NT2/D1 (cell line): ENCODE measurements at regions not wholly inside any gene's neighbourhood (a gene's known extent, or its start where the extent isn't known, plus 50 kb on each side); places are given as distances from the start of the nearest gene placed in this dataset.
A peak's percentile ranks its signal among the peaks of the same experiment; 100 is the strongest.
"Not testable (repeated sequence)": the region's sequence is repeated elsewhere in the genome, so short reads cannot be mapped to it uniquely, and the experiment has no call there.

Source experiments
- DNase-seq: peaks from one replicate; pipeline ENCODE4 v3.0.0-alpha.2; 2011; ENCODE audit warnings: low read depth, low spot score
- H3K27me3 ChIP-seq: 2 replicates; pipeline ENCODE4 v1.6.0; 2011; ENCODE audit warnings: mild to moderate bottlenecking; ENCODE audit not compliant: insufficient read length, insufficient read depth
- H3K36me3 ChIP-seq: 2 replicates; pipeline ENCODE4 v1.6.1; 2011; ENCODE audit warnings: mild to moderate bottlenecking, low read length, mixed read lengths; ENCODE audit not compliant: insufficient read depth, insufficient read length
- H3K4me1 ChIP-seq: 2 replicates; pipeline ENCODE4 v1.5.1; 2011; ENCODE audit not compliant: insufficient read depth, insufficient read length
- H3K4me3 ChIP-seq: 2 replicates; pipeline ENCODE4 v1.5.1; 2011; ENCODE audit warnings: low read depth; ENCODE audit not compliant: insufficient read length
- H3K9ac ChIP-seq: 2 replicates; pipeline ENCODE4 v1.6.0; 2011; ENCODE audit warnings: low read depth; ENCODE audit not compliant: insufficient read length
- H3K9me3 ChIP-seq: 2 replicates; pipeline ENCODE4 v1.5.1; 2011; ENCODE audit warnings: mild to moderate bottlenecking, low read length; ENCODE audit not compliant: insufficient read depth
- SUZ12 ChIP-seq: IDR thresholded peaks from 2 replicates; pipeline ENCODE4 v1.6.1; 2011; ENCODE audit not compliant: insufficient read length, insufficient read depth; ENCODE audit errors: extremely low read depth
- YY1 ChIP-seq: IDR thresholded peaks from 2 replicates; pipeline ENCODE4 v1.6.1; 2011; ENCODE audit not compliant: insufficient read length, insufficient read depth
- ZNF274 ChIP-seq: IDR thresholded peaks from 2 replicates; pipeline ENCODE4 v1.6.1; 2011; ENCODE audit warnings: mild to moderate bottlenecking, low read depth, low read length

- peaks cover 21% of the 10 kb centered on the region; the same call in 1 of the 2 replicates for H3K9me3 ChIP-seq
- no peak overlapping the region for H3K4me3 ChIP-seq
- H3K9ac ChIP-seq = no peak overlapping the region
- no peaks in the 10 kb centered on the region for H3K27me3 ChIP-seq
- TF ChIP-seq SUZ12 (no peak), ZNF274 (no peak)
- no peaks in the 10 kb centered on the region for H3K36me3 ChIP-seq
- no peak for DNase-seq
- H3K4me1 ChIP-seq = no peaks in the 10 kb centered on the region
Measured at GRCh38 chr14:87264796-87265195, 728.2 kb downstream of the GALC start.

- Histone ChIP-seq H3K27me3 (no peaks in the 10 kb centered on the region), H3K36me3 (no peaks in the 10 kb centered on the region), H3K9ac (no peak overlapping the region), H3K4me3 (no peak overlapping the region), H3K4me1 (no peaks in the 10 kb centered on the region), H3K9me3 (peaks cover 21% of the 10 kb centered on the region; the same call in 1 of the 2 replicates)
- no peak for DNase-seq
- TF ChIP-seq SUZ12 (no peak), YY1 (no peak), ZNF274 (no peak)
Measured at GRCh38 chr14:87264272-87264785, 728.7 kb downstream of the GALC start.

- TF ChIP-seq ZNF274 (no peak), YY1 (no peak), SUZ12 (no peak)
- no peak for DNase-seq
- Histone ChIP-seq H3K27me3 (no peaks in the 10 kb centered on the region), H3K36me3 (no peaks in the 10 kb centered on the region), H3K4me3 (no peak overlapping the region), H3K9me3 (peaks cover 45% of the 10 kb centered on the region; the same call in 1 of the 2 replicates), H3K9ac (no peak overlapping the region), H3K4me1 (no peaks in the 10 kb centered on the region)
Measured at GRCh38 chr14:87261621-87262020, 731.4 kb downstream of the GALC start.

- no peak for TF ChIP-seq SUZ12
- no peak for TF ChIP-seq ZNF274
- no peak for TF ChIP-seq YY1
- no peaks in the 10 kb centered on the region for H3K4me1 ChIP-seq
- H3K9me3 ChIP-seq = peaks cover 49% of the 10 kb centered on the region; the same call in 1 of the 2 replicates
- H3K9ac ChIP-seq = no peak overlapping the region
- no peaks in the 10 kb centered on the region for H3K36me3 ChIP-seq
- DNase-seq = peak; percentile 32
- H3K4me3 ChIP-seq = no peak overlapping the region
- no peaks in the 10 kb centered on the region for H3K27me3 ChIP-seq
Measured at GRCh38 chr14:87260460-87260859, 732.5 kb downstream of the GALC start.

GRCh38 chr14:87257421-87257820, 735.6 kb downstream of the GALC start:
- no peak overlapping the region for H3K9ac ChIP-seq

GRCh38 chr14:87255058-87255457, 737.9 kb downstream of the GALC start:
- no peak for TF ChIP-seq SUZ12
- no peak for TF ChIP-seq ZNF274
- TF ChIP-seq YY1 = no peak
- H3K4me1 ChIP-seq = no peaks in the 10 kb centered on the region
- DNase-seq = no peak

More at GRCh38 chr14:87257421-87257820, 735.6 kb downstream of the GALC start:
- Histone ChIP-seq H3K4me3 (no peak overlapping the region), H3K36me3 (no peaks in the 10 kb centered on the region), H3K27me3 (no peaks in the 10 kb centered on the region), H3K4me1 (no peaks in the 10 kb centered on the region), H3K9me3 (peaks cover 40% of the 10 kb centered on the region; the same call in 1 of the 2 replicates)
- TF ChIP-seq SUZ12 (no peak), YY1 (no peak), ZNF274 (no peak)
- DNase-seq = no peak

GRCh38 chr14:87254331-87254874, 738.6 kb downstream of the GALC start:
- no peaks in the 10 kb centered on the region for H3K36me3 ChIP-seq

More at GRCh38 chr14:87255058-87255457, 737.9 kb downstream of the GALC start:
- no peaks in the 10 kb centered on the region for H3K36me3 ChIP-seq
- H3K4me3 ChIP-seq = no peak overlapping the region
- H3K27me3 ChIP-seq = no peaks in the 10 kb centered on the region
- H3K9me3 ChIP-seq = peaks cover 28% of the 10 kb centered on the region; the same call in 1 of the 2 replicates
- H3K9ac ChIP-seq = no peak overlapping the region

GRCh38 chr14:87253791-87254190, 739.2 kb downstream of the GALC start:
- not testable (repeated sequence) for H3K9ac ChIP-seq, DNase-seq, H3K4me1 ChIP-seq, H3K27me3 ChIP-seq, H3K36me3 ChIP-seq, H3K4me3 ChIP-seq
- peaks cover 26% of the 10 kb centered on the region; the same call in 1 of the 2 replicates for H3K9me3 ChIP-seq

More at GRCh38 chr14:87254331-87254874, 738.6 kb downstream of the GALC start:
- no peaks in the 10 kb centered on the region for H3K27me3 ChIP-seq
- H3K9ac ChIP-seq = no peak overlapping the region
- no peaks in the 10 kb centered on the region for H3K4me1 ChIP-seq
- no peak for TF ChIP-seq ZNF274
- TF ChIP-seq YY1 = no peak
- no peak for TF ChIP-seq SUZ12
- peaks cover 28% of the 10 kb centered on the region; the same call in 1 of the 2 replicates for H3K9me3 ChIP-seq
- DNase-seq = no peak
- H3K4me3 ChIP-seq = no peak overlapping the region
